ENCODE measurements at regions not wholly inside any gene's neighbourhood (a gene's known extent, or its start where the extent isn't known, plus 50 kb on each side); places are given as distances from the start of the nearest gene placed in this dataset.

- no peak for DNase-seq (ENCODE audit: low read depth)
- TF ChIP-seq CTCF (conservative IDR thresholded peaks at IDR 0.05; ENCODE audit: low read length), result no peak
- H3K4me3 ChIP-seq (ENCODE audit: low read length), result no peak overlapping the region
Measured at GRCh38 chr5:4785971-4786370, 354.2 kb upstream of the ADAMTS16 start.

GRCh38 chr5:4797445-4797844 is 342.7 kb upstream of the ADAMTS16 start:
- no peak overlapping the region for H3K4me3 ChIP-seq (ENCODE audit: low read length)
- no peak for DNase-seq (ENCODE audit: low read depth)
- TF ChIP-seq CTCF (conservative IDR thresholded peaks at IDR 0.05; ENCODE audit: low read length), result no peak

GRCh38 chr5:4802044-4802443 is 338.1 kb upstream of the ADAMTS16 start:
- peak; percentile 3 for DNase-seq (ENCODE audit: low read depth)
- H3K4me3 ChIP-seq (ENCODE audit: low read length), result no peak overlapping the region
- TF ChIP-seq CTCF (conservative IDR thresholded peaks at IDR 0.05; ENCODE audit: low read length), result no peak

GRCh38 chr5:4804691-4805360 is 335.3 kb upstream of the ADAMTS16 start:
- TF ChIP-seq CTCF (conservative IDR thresholded peaks at IDR 0.05; ENCODE audit: low read length), result no peak
- no peak for DNase-seq (ENCODE audit: low read depth)
- no peak overlapping the region for H3K4me3 ChIP-seq (ENCODE audit: low read length)

- TF ChIP-seq CTCF (conservative IDR thresholded peaks at IDR 0.05; ENCODE audit: low read length), result no peak
- no peak overlapping the region for H3K4me3 ChIP-seq (ENCODE audit: low read length)
- no peak for DNase-seq (ENCODE audit: low read depth)
Measured at GRCh38 chr5:4815002-4815401, 325.1 kb upstream of the ADAMTS16 start.

GRCh38 chr5:4817767-4818166 is 322.4 kb upstream of the ADAMTS16 start:
- TF ChIP-seq CTCF (conservative IDR thresholded peaks at IDR 0.05; ENCODE audit: low read length), result no peak
- DNase-seq (ENCODE audit: low read depth), result no peak
- H3K4me3 ChIP-seq (ENCODE audit: low read length), result no peak overlapping the region

GRCh38 chr5:4831325-4831724 is 308.8 kb upstream of the ADAMTS16 start:
- DNase-seq (ENCODE audit: low read depth), result no peak
- TF ChIP-seq CTCF (conservative IDR thresholded peaks at IDR 0.05; ENCODE audit: low read length), result no peak
- H3K4me3 ChIP-seq (ENCODE audit: low read length), result no peak overlapping the region

All from AG10803 (cell line).